ENCODE measurements at regions not wholly inside any gene's neighbourhood (a gene's known extent, or its start where the extent isn't known, plus 50 kb on each side); places are given as distances from the start of the nearest gene placed in this dataset.
A peak's percentile ranks its signal among the peaks of the same experiment; 100 is the strongest.

GRCh38 chr13:68588623-68589022, 1358.5 kb upstream of the PCDH9 start:
- TF ChIP-seq EP300 (IDR thresholded peaks at IDR 0.05; ENCODE audit: borderline replicate concordance): no peak

DNA sequence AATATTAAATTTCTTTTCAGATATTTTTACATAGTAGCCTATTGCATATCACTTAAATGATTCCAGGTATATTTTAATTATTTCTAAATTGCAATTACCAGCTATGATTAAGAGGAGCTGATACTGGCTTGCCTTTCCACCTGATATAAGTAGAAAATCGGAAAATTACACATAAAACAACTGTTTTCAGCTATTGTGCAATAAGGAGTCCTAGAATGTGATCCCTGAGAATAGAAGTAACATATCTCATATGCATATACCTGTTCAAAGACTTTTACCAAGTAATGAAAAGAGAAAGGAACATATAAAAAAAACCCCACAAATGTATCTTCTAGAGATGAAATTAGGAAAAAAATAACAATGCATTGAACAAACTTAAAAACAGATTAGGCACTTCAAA, 1354.6 kb upstream of the PCDH9 start:
- TF ChIP-seq TEAD4 (IDR thresholded peaks at IDR 0.05): no peak
- TF ChIP-seq CEBPB (IDR thresholded peaks at IDR 0.05): 0 out of 2 replicates have a peak, but pooled peaks have one; percentile 19

DNA sequence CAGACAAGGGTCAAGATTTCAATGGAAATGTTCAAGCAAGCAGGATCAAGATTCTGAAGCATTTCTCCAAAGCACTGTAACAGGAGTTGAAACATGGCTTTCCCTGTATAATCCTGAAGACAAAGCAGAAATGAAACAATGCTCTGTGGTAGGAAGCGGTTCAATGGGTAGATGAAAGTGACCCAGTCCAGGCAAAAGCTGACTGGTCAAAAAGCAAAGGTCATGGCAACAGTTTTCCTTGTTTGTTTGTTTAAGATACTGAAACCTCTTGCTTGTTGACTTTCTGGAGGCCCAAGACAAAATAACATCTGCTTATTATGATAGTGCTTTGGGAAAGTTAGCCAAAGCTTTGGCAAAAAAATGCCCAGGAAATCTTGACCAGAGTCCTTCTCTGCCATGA, 1343.9 kb upstream of the PCDH9 start:
- TF ChIP-seq EGR1 (IDR thresholded peaks at IDR 0.05) (no peak), NFIC (IDR thresholded peaks at IDR 0.05) (no peak), YY1 (IDR thresholded peaks at IDR 0.05; ENCODE audit: low read depth) (no peak), ZBTB7A (IDR thresholded peaks at IDR 0.05; ENCODE audit: low read depth) (no peak), CEBPB (IDR thresholded peaks at IDR 0.05) (no peak), RAD21 (IDR thresholded peaks at IDR 0.05; ENCODE audit: low read depth) (no peak), REST (IDR thresholded peaks at IDR 0.05; ENCODE audit: low read depth) (no peak), USF1 (IDR thresholded peaks at IDR 0.05) (no peak)

- TF ChIP-seq CEBPB (IDR thresholded peaks at IDR 0.05) (no peak), RAD21 (IDR thresholded peaks at IDR 0.05; ENCODE audit: low read depth) (no peak), TCF12 (IDR thresholded peaks at IDR 0.05; ENCODE audit: low read depth) (no peak), EGR1 (IDR thresholded peaks at IDR 0.05) (no peak), CREB1 (IDR thresholded peaks at IDR 0.05; ENCODE audit: low read depth) (no peak), ZBTB7A (IDR thresholded peaks at IDR 0.05; ENCODE audit: low read depth) (no peak), REST (IDR thresholded peaks at IDR 0.05; ENCODE audit: low read depth) (no peak), FOXM1 (IDR thresholded peaks at IDR 0.05; ENCODE audit: borderline replicate concordance, low read depth) (no peak), NFIC (IDR thresholded peaks at IDR 0.05) (no peak), USF1 (IDR thresholded peaks at IDR 0.05) (no peak), TEAD4 (IDR thresholded peaks at IDR 0.05) (no peak), YY1 (IDR thresholded peaks at IDR 0.05; ENCODE audit: low read depth) (no peak), TAF1 (IDR thresholded peaks at IDR 0.05; ENCODE audit: low read depth) (no peak), EP300 (IDR thresholded peaks at IDR 0.05; ENCODE audit: borderline replicate concordance) (no peak)
- TF ChIP-seq, protein P1, sequence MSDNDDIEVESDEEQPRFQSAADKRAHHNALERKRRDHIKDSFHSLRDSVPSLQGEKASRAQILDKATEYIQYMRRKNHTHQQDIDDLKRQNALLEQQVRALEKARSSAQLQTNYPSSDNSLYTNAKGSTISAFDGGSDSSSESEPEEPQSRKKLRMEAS (IDR thresholded peaks at IDR 0.05): no peak
Observed at GRCh38 chr13:68551701-68552522, 1321.8 kb upstream of the PCDH9 start.

GRCh38 chr13:68550330-68550729, 1320.2 kb upstream of the PCDH9 start:
- TF ChIP-seq RAD21 (IDR thresholded peaks at IDR 0.05; ENCODE audit: low read depth): no peak
- no peak for TF ChIP-seq USF1 (IDR thresholded peaks at IDR 0.05)
- TF ChIP-seq TCF12 (IDR thresholded peaks at IDR 0.05; ENCODE audit: low read depth): no peak
- no peak for TF ChIP-seq ZBTB7A (IDR thresholded peaks at IDR 0.05; ENCODE audit: low read depth)
- TF ChIP-seq, protein P1 (IDR thresholded peaks at IDR 0.05): no peak
- TF ChIP-seq EGR1 (IDR thresholded peaks at IDR 0.05): no peak
- TF ChIP-seq TAF1 (IDR thresholded peaks at IDR 0.05; ENCODE audit: low read depth): no peak
- no peak for TF ChIP-seq REST (IDR thresholded peaks at IDR 0.05; ENCODE audit: low read depth)
- no peak for TF ChIP-seq EP300 (IDR thresholded peaks at IDR 0.05; ENCODE audit: borderline replicate concordance)
- TF ChIP-seq NFIC (IDR thresholded peaks at IDR 0.05): no peak
- no peak for TF ChIP-seq TEAD4 (IDR thresholded peaks at IDR 0.05)
